ENCODE measurements at regions not wholly inside any gene's neighbourhood (a gene's known extent, or its start where the extent isn't known, plus 50 kb on each side); places are given as distances from the start of the nearest gene placed in this dataset.

DNA sequence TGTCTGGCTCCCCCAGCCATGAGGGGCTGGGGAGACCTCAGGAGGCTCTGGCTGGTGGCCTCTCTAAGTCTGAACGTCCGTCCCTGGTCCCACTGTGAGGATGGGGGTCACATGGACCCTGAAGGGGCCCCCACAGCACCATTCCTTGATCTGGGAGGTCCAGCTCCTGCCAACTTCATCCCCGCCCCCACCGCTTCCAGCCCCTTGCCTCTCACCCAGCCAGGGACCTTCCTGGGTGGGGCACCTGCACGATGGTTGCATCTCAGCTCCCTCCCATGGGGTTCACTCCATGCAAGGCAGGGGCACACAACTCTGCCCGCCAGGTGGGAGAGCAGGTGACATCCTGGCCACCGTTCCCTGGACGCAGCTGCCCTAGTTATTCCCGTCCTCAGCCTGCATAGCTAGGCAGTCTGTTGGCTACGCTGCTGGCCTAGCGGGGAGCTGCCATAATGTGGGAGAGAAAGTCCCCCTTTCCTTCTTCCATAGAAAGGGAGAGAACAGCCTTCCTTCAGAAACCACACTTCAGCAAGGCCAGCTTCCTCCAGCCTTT lies 217.9 kb upstream of the RPL38 start:
- no peak for DNase-seq (ENCODE audit: low spot score)

DNA sequence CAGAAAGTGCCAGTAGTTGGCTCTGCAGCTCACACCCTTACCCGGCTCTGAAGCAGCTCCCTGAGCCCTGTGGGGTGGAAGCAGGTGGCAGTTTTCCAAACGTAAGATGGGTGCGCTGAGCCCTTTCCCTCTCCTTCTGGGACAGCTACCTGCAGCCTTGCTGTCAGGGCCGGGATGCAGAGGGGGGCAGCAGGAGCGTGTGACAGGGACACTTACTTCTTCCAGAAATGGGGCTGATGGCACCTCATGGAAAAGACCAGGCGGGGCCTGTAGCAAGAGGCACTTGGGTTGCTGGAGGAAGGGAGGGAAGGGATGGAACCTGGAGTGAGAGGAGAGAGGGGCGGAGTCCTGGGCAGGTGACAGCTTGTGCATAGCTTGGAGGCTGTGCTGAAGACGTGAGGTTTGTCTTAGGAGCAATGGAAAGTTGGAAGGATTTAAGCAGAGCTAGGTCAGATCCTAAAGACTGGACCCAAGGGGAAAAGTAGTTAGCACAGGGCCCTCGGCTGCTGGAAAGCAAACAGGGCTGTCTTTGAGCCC lies 216.8 kb upstream of the RPL38 start:
- DNase-seq (ENCODE audit: low spot score) = no peak

DNA sequence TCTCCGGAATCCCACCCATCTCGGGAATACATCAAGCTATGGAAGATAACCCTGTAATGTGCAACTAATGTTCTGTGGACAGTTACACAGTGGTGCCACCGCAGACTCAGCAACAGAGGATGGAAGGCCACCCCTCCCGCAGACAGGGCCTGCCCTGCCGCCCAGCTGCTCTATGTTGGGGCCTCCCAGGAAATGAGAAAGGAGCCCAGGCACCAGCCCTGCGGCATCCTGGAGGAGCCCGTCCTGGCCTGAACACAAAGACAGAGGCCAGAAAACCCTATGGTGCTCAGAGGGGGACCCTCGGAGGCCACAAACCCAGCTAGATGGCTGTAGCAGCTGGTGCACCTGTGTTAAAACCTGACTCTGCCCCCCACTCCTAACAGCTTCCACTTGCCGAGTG lies 216.1 kb upstream of the RPL38 start:
- no peak for DNase-seq (ENCODE audit: low spot score)

DNA sequence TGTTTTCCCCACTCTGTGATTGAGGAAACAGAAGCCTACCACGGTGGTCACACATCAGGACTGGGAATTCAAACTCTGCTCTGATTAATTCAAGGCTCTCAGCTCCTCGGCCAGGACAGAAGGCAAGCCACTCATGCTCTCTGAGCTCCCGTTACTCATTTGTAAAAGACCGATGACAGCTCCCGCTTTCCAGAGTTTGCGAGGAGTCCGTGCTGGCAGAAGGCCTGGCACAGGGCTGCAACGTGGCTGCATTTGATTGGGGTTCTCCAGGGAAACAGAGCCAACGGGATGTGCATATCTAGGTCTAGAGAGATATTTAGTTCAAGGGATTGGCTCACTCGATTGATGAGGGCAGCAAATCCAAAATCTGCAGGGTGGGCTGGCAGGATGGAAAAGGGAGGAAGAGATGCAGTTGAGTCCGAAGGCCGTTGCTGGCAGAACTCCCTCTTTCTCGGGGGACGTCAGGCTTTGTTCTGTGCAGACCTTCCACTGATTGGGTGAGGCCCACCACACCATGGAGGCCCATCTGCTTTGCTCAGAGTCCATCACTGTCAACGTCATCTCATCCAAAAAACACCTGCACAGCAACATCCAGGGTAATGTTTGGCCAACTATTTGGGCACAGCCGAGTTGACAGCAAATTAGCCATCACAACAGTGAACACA lies 215.5 kb upstream of the RPL38 start:
- DNase-seq (ENCODE audit: low spot score) = no peak

DNA sequence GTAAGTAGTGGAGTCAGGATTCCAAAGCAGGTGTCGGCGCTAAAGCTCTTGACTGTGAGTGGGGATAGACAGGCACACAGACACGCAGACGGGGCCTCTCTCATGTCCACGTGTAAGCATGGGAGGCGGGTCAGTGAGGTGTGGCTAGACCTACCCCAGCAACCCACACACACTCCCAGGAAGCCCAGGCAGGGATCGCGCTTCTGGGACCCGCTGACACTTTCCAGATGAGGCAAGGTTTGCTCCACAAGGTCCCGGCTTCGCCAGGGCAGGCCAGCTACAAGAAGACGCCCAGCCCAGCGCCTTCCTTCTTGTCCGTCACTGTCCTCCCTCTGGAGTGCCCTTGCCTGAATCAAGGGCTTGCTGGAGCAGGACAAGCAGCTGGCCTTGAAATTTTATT lies 213.8 kb upstream of the RPL38 start:
- no peak for DNase-seq (ENCODE audit: low spot score)

DNA sequence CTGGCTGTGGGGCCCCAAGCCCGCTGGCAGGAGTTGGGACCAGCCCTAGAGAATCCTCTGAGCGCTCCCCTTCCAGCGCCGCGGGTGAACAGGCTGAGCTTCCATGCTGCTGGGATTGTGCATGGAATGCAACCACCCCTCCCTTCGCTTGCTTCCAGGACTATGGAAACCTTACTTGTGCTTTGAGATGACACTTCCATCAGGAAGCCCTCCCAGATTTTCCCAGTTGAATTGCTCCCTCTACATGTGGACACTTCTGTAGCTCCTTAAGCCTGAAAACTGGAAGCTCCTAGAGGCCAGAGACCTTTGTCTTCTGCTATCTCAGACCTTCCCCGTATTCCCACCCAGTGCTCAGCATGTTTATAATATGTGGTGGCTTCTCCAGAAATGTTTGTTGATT lies 213.2 kb upstream of the RPL38 start:
- no peak for DNase-seq (ENCODE audit: low spot score)

DNA sequence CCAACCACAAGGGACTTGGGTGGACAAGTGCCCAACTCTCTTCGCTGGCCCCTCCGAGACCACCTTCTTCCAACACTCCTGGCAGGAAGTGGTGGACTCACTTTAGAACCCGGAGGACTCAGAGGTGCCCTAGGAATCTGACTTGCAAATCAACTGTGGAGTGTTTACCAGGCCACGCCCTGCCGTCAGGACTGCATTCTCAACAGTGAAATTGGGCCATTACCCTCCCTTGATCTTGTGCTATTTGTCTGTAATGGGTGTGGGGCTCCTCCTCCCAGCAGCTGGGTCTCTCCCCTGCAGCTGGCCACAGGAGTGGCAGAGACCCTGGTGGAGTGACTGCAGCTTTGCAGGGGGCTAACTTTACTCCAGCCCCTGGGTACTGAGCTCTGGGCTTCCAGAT lies 212.2 kb upstream of the RPL38 start:
- no peak for DNase-seq (ENCODE audit: low spot score)

DNA sequence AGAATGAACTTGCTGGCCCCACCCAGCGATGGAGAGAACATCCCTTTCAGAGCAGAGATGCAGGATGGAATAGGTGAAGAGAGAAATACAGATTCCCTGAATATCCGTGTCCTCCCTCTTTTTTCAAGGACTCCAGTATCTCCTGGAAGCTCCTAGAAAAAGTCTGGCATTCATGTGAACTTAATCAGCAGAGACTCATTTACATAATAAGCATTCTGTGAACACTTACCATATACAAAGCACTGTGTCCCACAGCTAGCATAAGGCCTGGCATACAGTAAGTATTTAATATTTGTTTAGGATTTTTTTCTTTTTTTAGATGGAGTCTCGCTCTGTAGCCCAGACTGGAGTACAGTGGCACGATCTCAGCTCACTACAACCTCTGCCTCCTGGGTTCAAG lies 208.5 kb upstream of the RPL38 start:
- no peak for DNase-seq (ENCODE audit: low spot score)

DNA sequence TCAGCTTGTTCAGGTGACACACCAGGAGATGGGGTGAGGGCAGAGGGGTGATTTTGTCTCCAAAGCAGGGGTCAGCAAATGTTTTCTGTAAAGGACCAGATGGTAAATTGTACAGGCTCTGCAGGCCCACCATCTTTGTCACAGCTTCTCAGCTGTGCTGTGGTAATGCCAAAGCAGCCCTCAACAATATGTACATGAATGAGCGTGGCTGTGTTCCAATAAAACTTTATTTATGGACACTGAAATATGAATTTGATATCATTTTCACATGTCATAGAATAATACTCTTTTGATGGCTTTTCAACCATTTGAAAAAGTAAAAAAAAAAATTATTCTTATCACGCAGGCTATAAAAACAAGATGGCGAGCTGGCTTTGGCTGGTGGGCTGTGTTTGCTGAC lies 206.4 kb upstream of the RPL38 start:
- no peak for DNase-seq (ENCODE audit: low spot score)

DNA sequence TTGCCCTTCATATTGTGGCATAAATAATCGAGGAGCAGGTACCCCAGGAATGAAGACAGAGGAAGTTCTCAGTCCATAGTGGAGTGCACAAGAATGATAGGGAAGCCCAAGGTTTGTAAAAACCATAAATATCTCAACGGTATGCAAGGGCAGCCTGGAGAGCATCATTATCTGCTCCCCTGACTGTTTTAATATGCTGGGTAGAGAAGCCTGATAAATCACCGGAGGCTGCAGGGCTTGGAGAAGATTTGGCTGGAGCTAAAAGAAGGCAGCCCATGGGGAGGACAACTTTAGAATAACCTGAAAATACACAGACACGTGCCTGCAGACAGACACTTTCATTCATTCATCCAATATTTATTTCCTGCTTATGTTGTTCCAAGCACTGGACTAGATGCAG lies 205.2 kb upstream of the RPL38 start:
- no peak for DNase-seq (ENCODE audit: low spot score)

DNA sequence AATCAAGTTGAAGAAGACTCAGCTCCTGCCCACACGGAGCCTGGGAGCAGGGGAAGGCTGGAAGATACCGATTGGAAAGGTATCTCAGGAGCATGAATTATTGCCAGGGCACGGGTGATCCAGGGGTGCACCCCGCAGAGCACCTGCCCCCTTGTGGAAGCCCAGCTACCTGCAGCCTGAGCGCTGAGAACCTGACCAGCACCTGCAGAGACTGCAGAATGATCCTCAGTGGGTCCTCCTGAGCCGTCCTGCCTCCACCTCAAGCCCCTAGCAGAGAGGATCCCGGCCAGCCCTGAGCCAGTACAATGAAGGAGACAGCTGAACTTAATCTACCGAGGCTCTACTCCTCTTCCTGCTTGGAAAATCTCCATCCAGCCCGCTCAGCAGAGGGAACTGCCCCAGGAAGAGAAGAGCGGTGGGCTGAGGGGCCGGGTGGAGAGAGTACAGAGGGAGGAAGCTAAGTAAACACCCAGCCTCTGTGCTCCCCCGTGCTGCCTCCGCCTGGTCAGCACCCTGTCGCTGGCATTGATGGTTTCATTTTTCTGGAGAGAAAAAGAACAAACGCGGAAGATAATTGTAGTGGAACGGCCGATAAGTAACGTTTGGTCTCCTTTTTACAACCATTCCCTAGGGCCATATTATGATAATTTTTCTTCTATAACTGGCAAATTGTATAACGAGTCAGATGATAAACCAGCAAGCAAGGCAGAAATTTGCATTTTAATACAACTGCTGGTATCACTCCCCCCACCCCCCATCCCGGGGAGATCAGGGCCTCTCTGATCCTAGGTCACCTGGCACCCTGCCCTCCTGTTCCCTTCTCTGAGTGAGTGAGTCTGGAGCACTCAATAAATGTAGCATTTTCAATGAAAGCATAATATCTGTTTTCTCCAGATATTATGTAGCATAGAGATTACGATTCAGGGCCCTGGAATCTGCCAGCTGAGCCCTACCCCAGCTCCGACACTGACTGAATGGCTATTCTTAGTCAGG lies 204.5 kb upstream of the RPL38 start:
- DNase-seq (ENCODE audit: low spot score) = peak; percentile 54

DNA sequence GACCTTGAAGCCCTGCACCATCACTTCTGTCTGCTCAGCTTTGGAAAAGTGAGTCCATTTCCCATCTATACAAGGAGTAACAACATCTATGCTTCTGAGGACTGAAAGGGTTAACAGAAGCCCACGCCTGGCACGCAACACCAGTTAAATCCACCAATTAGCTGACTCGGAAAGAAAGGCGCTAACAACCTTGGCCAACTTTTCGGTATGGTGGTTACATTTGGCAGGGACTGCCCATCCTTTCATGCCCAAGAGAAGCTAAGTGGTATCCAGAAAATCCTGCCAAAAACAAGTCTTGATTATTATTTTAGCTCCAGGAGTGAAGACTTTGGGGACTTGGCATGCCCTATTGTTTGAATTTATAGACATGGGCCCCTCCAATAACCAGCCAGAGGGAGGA lies 202.3 kb upstream of the RPL38 start:
- no peak for DNase-seq (ENCODE audit: low spot score)

DNA sequence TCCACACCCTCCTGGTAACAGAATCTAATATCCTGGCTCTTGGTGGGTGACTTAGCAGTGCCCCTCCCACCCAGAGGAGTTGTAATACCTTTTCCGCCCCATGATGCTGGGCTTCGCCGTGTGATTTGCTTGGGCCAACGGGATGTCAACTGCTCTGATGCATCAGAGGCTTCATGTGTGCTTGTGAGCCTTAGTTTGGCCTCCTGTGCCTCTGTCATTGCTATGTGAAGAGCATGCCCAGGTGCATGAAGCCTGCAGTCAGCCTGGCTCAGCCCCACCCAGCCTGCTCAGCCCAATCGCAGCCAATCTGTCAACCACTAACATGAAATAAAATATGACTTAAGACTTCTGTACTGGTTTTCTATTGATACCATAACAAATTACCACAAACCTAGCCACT lies 201.2 kb upstream of the RPL38 start:
- no peak for DNase-seq (ENCODE audit: low spot score)

DNA sequence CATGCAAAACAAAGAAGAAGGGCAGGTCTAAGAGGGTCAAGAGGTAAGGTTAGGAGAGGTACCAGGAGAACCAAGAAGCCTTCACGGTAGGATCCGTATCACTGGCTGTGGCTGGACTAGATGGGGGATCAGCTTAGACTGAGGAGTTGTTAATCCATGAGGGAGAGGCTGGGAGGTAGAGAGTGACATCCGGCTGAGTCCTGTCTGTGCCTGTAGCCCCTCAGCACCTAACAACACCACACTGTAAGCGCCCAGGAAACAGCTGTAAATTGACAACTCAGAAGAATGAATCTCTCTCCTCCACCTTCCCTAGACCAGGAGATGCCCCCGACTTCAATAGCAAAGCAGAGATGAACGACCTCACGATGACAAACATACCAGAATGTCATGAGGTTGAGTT lies 199.4 kb upstream of the RPL38 start:
- DNase-seq (ENCODE audit: low spot score) = no peak

DNA sequence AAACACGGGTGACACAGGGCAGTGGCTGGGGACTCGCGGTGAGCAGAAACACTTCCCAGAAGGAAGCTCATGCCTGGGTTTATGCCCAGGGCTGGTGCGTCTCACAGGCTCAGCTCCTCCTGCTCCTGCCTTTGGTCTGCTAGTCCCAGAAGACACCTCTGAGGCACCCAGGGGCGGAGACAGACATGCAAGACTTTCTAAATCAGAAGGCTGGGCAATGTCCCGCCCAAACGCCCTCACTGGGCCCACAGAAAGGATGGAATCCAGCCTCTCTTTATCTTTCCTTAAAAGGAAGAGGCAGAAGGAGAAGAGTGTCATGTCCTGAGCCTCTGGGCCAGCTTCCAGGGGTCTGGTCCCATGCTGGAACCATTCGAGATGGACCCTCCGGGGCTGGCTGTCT lies 197.7 kb upstream of the RPL38 start:
- DNase-seq (ENCODE audit: low spot score) = no peak

DNA sequence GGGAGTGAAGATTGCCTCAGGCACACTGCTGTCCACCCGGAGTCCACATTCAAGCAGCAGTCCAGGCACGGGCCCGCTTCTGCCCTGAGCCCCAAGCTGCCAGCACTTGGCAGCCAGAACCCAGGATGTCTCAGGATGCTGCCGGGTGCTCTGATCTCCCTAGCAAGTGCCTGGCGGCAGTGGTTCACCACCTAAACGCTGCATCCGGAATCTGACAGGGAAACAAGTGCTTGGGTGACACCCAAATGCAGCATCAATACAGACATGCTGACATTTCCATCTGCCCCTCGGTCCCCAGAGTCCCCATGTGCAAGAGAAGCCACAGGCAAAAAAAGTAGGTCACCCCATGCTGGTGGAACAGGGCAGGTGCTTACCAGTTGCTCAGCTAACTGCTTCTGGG lies 197.1 kb upstream of the RPL38 start:
- DNase-seq (ENCODE audit: low spot score) = no peak

DNA sequence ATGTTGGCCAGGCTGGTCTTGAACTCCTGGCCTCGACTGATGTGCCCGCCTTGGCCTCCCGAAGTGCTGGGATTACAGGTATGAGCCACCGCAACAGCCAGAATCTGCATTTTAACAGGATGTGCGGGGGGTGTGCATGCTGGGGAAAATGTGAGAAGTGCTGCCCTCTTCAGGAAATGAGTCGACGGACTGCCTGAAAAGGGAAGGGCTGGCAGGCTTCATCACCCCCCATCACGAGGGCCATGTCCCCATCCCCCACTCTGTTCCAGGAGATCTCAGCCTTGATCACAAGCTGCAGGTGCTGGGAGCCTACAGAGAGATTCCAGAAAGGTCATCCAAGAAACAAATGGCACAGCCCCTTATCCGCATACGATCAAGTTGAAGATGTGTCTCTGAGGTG lies 195.3 kb upstream of the RPL38 start:
- peak; percentile 20 for DNase-seq (ENCODE audit: low spot score)

DNA sequence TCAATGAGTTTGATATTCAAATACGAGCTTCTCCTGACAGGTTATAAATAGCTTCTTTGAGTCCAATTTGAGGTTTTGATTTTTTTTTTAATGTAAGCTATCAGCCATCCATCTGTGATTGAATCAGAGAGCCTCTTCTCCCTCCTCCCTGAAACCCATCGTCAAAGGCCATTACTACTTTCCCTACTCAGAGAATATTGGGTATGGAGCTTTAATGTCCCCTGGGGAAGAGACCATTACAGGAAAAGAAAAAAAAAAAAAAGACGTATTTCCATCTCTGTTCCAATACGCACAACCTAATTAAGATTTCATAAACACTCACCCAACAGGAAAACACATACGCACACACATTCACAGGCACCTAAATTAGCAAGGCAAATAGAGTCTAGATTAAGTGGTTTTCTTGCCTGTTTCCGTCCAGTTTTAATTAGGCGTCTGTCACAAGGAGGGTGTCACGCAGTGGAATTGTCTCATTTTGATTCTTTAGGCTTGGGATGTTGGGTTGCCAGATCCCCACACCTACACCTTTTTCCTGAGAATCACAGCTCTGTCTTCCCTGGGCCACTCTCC lies 194.3 kb upstream of the RPL38 start:
- DNase-seq (ENCODE audit: low spot score) = no peak

DNA sequence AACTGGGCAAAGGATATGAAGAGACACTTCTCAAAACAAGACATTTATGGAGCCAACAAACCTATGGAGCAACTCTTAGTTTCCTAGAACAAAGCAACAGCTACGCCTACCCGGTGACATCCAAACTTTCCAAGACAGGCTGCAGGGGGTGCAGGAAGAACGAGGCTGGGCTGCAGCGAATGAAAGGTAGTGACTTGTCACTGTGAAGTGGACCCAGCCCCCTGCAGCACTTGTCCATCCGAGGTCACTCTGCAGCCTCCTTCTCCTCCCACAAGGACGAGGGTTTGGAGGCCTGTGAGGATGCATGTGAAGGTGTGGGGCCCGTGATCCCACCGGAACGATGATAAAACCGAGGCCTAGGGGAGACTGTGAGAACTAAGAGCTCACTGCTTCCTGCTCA lies 192.6 kb upstream of the RPL38 start:
- DNase-seq (ENCODE audit: low spot score) = no peak

DNA sequence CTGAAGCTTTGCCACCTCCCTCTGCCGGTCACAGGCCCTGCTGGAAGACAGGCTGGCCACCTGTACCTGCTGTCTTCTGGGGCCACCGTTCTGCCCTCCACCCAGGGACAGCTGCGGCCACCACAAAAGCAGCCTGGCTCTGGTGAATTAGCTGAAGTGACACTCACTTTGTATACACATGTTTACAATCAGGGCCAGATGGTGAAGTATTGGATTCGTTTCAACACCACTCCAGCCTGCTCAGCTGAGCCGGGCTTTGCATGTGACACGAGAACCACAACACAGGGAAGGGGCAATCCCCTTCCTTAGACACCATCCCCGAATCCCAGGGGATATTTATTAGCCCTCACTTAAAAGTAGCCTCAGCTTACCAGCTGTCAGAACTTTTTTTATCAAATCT lies 191.5 kb upstream of the RPL38 start:
- DNase-seq (ENCODE audit: low spot score) = peak; percentile 39

DNA sequence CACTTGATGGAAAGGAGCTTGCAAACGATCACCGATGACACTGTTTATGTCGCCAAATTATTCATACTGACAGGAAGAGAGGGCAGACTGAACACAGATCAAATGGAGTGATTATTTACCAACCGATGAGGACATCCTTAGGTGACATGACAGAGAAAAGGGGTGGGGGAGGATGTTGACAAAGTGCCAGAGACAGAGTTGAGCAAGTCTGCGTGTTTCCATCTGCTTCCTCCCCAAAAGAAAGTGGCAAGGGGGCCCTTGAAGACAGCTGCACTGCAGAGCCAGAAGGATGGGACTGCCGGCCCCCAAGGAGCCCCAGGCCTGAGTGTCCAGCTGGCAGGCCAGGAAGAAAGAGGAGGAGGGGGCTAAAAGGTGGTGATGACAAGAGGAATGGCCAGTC lies 191.0 kb upstream of the RPL38 start:
- DNase-seq (ENCODE audit: low spot score) = no peak

DNA sequence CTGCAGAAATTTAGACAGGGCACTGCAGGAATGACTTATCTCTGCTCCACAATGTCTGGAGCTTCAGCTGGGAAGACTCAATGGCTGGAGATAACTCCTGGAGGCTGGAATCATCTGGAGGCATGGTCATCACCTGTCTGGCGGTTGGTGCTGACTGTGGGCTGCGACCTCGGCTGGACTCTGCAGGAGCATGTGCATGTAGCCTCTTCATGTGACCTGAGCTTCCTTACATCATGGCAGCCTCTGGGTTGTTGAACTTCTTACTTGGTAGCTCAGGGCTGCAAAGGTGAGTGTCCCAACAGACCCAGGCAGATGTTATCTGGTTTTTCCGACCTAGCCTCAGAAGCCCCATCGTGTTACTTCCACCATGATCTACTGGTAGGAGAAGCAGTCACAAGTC lies 188.2 kb upstream of the RPL38 start:
- no peak for DNase-seq (ENCODE audit: low spot score)

DNA sequence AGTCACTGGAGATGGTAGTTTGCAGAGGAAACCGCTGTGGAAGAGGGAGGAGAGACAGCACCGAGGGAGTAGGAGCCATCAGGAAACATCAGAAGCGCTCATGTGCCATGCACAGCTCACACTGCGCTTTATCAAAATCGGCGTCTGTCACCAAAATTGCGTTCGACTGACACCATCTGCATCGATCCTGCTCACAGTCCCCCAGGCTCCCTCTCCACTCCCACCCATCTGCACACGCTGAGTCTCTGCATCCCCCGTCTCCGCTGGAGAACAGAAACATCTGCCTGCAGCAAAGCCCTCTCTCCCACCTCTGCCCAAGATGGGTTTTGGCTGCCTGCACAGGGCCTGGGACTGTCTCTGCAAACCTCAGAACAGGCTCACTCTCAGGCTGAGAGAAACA lies 187.5 kb upstream of the RPL38 start:
- DNase-seq (ENCODE audit: low spot score) = no peak

All from AG08395 (cell line).